NCI-H1694 (cell line): ENCODE measurements at regions not wholly inside any gene's neighbourhood (a gene's known extent, or its start where the extent isn't known, plus 50 kb on each side); places are given as distances from the start of the nearest gene placed in this dataset.
A peak's percentile ranks its signal among the peaks of the same experiment; 100 is the strongest.

ENCODE experiments used
- DNase-seq: peaks from one replicate; lab custom pipeline; 2025; lab: John Stamatoyannopoulos, UW

GRCh38 chr22:48575618-48576332 is 1251.9 kb downstream of the BRD1 start:
- DNase-seq = no peak

- peak; percentile 20 for DNase-seq
Measured at GRCh38 chr22:48574776-48575617, 1252.7 kb downstream of the BRD1 start.

GRCh38 chr22:48573766-48574165 is 1253.9 kb downstream of the BRD1 start:
- no peak for DNase-seq

- DNase-seq = no peak
Measured at GRCh38 chr22:48572951-48573350, 1254.7 kb downstream of the BRD1 start.

GRCh38 chr22:48570912-48571311 is 1256.8 kb downstream of the BRD1 start:
- no peak for DNase-seq

- DNase-seq = no peak
Measured at GRCh38 chr22:48569476-48570233, 1258.0 kb downstream of the BRD1 start.

- DNase-seq = no peak
Measured at GRCh38 chr22:48568736-48569330, 1258.8 kb downstream of the BRD1 start.

- peak; percentile 29 for DNase-seq
Measured at GRCh38 chr22:48567213-48567975, 1260.3 kb downstream of the BRD1 start.

- no peak for DNase-seq
Measured at GRCh38 chr22:48566741-48567140, 1260.9 kb downstream of the BRD1 start.

GRCh38 chr22:48565901-48566501 is 1261.7 kb downstream of the BRD1 start:
- no peak for DNase-seq

- no peak for DNase-seq
Measured at GRCh38 chr22:48564995-48565394, 1262.7 kb downstream of the BRD1 start.

- no peak for DNase-seq
Measured at GRCh38 chr22:48563966-48564330, 1263.7 kb downstream of the BRD1 start.

GRCh38 chr22:48563118-48563965 is 1264.3 kb downstream of the BRD1 start:
- DNase-seq = no peak

- DNase-seq = no peak
Measured at GRCh38 chr22:48561676-48562075, 1266.0 kb downstream of the BRD1 start.

- no peak for DNase-seq
Measured at GRCh38 chr22:48560836-48561235, 1266.8 kb downstream of the BRD1 start.

- DNase-seq = no peak
Measured at GRCh38 chr22:48560389-48560751, 1267.3 kb downstream of the BRD1 start.

- no peak for DNase-seq
Measured at GRCh38 chr22:48559647-48560388, 1267.9 kb downstream of the BRD1 start.

- DNase-seq = no peak
Measured at GRCh38 chr22:48558606-48559402, 1268.9 kb downstream of the BRD1 start.

GRCh38 chr22:48558016-48558415 is 1269.7 kb downstream of the BRD1 start:
- DNase-seq = no peak
